GM12878 (cell line): ENCODE measurements at regions not wholly inside any gene's neighbourhood (a gene's known extent, or its start where the extent isn't known, plus 50 kb on each side); places are given as distances from the start of the nearest gene placed in this dataset.

Source experiments
- ATAC-seq: fragments of 200-7000 bp; cut with Tn5 transposase; 3 replicates; pipeline ENCODE4 v1.9.1; 2020; ENCODE audit warnings: mild to moderate bottlenecking, moderate library complexity
- BruUV-seq: library from RNA; stranded (reverse); fragments of 400-500 nt; replicated peaks from 2 replicates; lab custom pipeline; 2021; lab: Mats Ljungman, UMichigan
- CTCF ChIA-PET: fragments of 300-600 bp; sonication (Branson Sonifier 250); formaldehyde crosslinking; extraction: SDS; loops from one replicate; lab custom pipeline; 2021; ENCODE audit warnings: inconsistent platforms; lab: Yijun Ruan, JAX
- POLR2A ChIA-PET: fragments of 350-600 bp; formaldehyde crosslinking; extraction: SDS; loops from one replicate; lab custom pipeline; 2021; ENCODE audit warnings: inconsistent platforms; lab: Charles Lee
- RAD21 ChIA-PET: fragments of 300-600 bp; sonication (Branson Sonifier 250); formaldehyde crosslinking; loops from one replicate; lab custom pipeline; 2023; ENCODE audit warnings: antibody characterized with exemption; ENCODE audit not compliant: unreplicated experiment; lab: Charles Lee
- SMC1A ChIA-PET: fragments of 300-600 bp; sonication (Branson Sonifier 250); formaldehyde crosslinking; loops from one replicate; lab custom pipeline; 2023; ENCODE audit not compliant: unreplicated experiment, uncharacterized antibody; lab: Charles Lee
- DNase-seq: peaks from one replicate; pipeline ENCODE4 v3.0.0-alpha.2; 2011; ENCODE audit warnings: low read depth, low spot score
- FAIRE-seq: peaks from 3 replicates; lab custom pipeline; 2011; peaks lifted over from hg19 to GRCh38; lab: Jason Lieb, UNC
- H2AFZ ChIP-seq: 2 replicates; pipeline ENCODE4 v1.6.0; 2011; ENCODE audit warnings: low read depth, low read length, control low read depth; ENCODE audit not compliant: control insufficient read depth
- H3K27ac ChIP-seq: 2 replicates; pipeline ENCODE4 v1.5.1; 2011; ENCODE audit warnings: control low read depth; ENCODE audit not compliant: control insufficient read depth, insufficient read depth
- H3K27me3 ChIP-seq, 2 experiments: replicated peaks in 1 of 2; 2 replicates each; pipeline versions ENCODE4 v1.6.0 to v1.6.1; 2011; ENCODE audit warnings: low read length in 1 of 2; ENCODE audit not compliant: control insufficient read depth in 2 of 2, insufficient read depth in 2 of 2
- H3K36me3 ChIP-seq, 2 experiments: 2 replicates each; pipeline ENCODE4 v1.5.1; 2011; ENCODE audit warnings: low read length in 1 of 2; ENCODE audit not compliant: control insufficient read depth in 2 of 2, insufficient read depth in 2 of 2
- H3K4me1 ChIP-seq: 2 replicates; pipeline ENCODE4 v1.6.1; 2011; ENCODE audit warnings: mild to moderate bottlenecking, low read length, moderate library complexity, mixed read lengths; ENCODE audit not compliant: control insufficient read depth, insufficient read depth
- H3K4me2 ChIP-seq: 2 replicates; pipeline ENCODE4 v1.6.0; 2011; ENCODE audit warnings: control low read depth; ENCODE audit not compliant: control insufficient read depth, insufficient read depth
- H3K4me3 ChIP-seq: fragments of 200-600 bp; sonication (generic); 2 replicates; pipeline ENCODE4 v1.5.1; 2016
- H3K79me2 ChIP-seq: 2 replicates; pipeline ENCODE4 v1.6.0; 2011; ENCODE audit warnings: low read length; ENCODE audit not compliant: control insufficient read depth, insufficient read depth
- H3K9ac ChIP-seq: 2 replicates; pipeline ENCODE4 v1.8.0; 2011; ENCODE audit warnings: low read length, control low read depth, mixed read lengths; ENCODE audit not compliant: control insufficient read depth, insufficient read depth
- H3K9me3 ChIP-seq: replicated peaks from 3 replicates; pipeline ENCODE4 v1.5.1; 2011; ENCODE audit warnings: mild to moderate bottlenecking, low read length; ENCODE audit not compliant: control insufficient read depth, insufficient read depth
- H4K20me1 ChIP-seq: 2 replicates; pipeline ENCODE4 v1.6.0; 2011; ENCODE audit not compliant: control insufficient read depth, insufficient read depth
- CBX5 ChIP-seq: sonication (generic); IDR thresholded peaks from 2 replicates; pipeline ENCODE4 v1.6.1; 2016; ENCODE audit warnings: low read depth, moderate library complexity, mild to moderate bottlenecking, inconsistent platforms
- ETV6 ChIP-seq, 2 experiments: fragments of 450-650 bp in 1 of 2; IDR thresholded peaks in 1 of 2; conservative IDR thresholded peaks in 1 of 2; 2 replicates each; pipeline ENCODE4 v1.6.1; 2014; ENCODE audit warnings: antibody characterized with exemption in 1 of 2, borderline replicate concordance in 1 of 2, low read depth in 1 of 2, mild to moderate bottlenecking in 1 of 2, moderate library complexity in 1 of 2
- LARP7 ChIP-seq: fragments of 450-650 bp; IDR thresholded peaks from 2 replicates; pipeline ENCODE4 v1.6.1; 2017; ENCODE audit warnings: mild to moderate bottlenecking
- MYB ChIP-seq: fragments of 150-350 bp; IDR thresholded peaks from 2 replicates; pipeline ENCODE4 v1.6.1; 2014; ENCODE audit warnings: mild to moderate bottlenecking, low read depth, low read length, borderline replicate concordance
- RCOR1 ChIP-seq: conservative IDR thresholded peaks from 2 replicates; pipeline ENCODE4 v1.6.1; 2012; ENCODE audit warnings: low read depth, low read length, improper control_type of control experiment
- SMAD1 ChIP-seq: fragments of 450-650 bp; IDR thresholded peaks from 2 replicates; pipeline ENCODE4 v1.6.1; 2018; ENCODE audit warnings: mild to moderate bottlenecking, low read depth; ENCODE audit not compliant: partially characterized antibody
- SPI1 ChIP-seq: IDR thresholded peaks from 2 replicates; pipeline ENCODE4 v1.6.1; 2011; ENCODE audit warnings: low read depth, mild to moderate bottlenecking, low read length, moderate library complexity, borderline replicate concordance; ENCODE audit not compliant: insufficient read depth
- SRF ChIP-seq, 2 experiments: IDR thresholded peaks; 2 replicates each; pipeline ENCODE4 v1.6.1; 2011; ENCODE audit warnings: low read depth in 2 of 2, low read length in 2 of 2, mild to moderate bottlenecking in 1 of 2, moderate library complexity in 1 of 2
- WGBS: methylation state at CpG from one replicate; pipeline ENCODE4 v1.1.6; 2016; ENCODE audit warnings: low lambda C conversion rate; ENCODE audit not compliant: insufficient replicate concordance, insufficient coverage; ENCODE audit errors: missing lambda C conversion rate; 5-methylcytosine and 5-hydroxymethylcytosine counted together
- in situ Hi-C: fragments of 300-500 bp; cut with MboI; formaldehyde crosslinking; loops from 9 replicates; pipeline ENCODE4 v1.14.3; 2018; ENCODE audit warnings: mixed read lengths
- intact Hi-C: fragments of 100-400 bp; cut with micrococcal nuclease; formaldehyde crosslinking; loops from one replicate; pipeline ENCODE4 v1.14.2; 2022; ENCODE audit not compliant: unreplicated experiment
- TF ChIP-seq, protein P1 (sequence below): fragments of 450-650 bp; IDR thresholded peaks from 2 replicates; pipeline ENCODE4 v1.6.1; 2017; ENCODE audit warnings: low read depth, mild to moderate bottlenecking, moderate library complexity
- TF ChIP-seq, protein P2 (sequence below): fragments of 450-650 bp; IDR thresholded peaks from 2 replicates; pipeline ENCODE4 v1.6.1; 2016; ENCODE audit warnings: mild to moderate bottlenecking, moderate library complexity, borderline replicate concordance
- TF ChIP-seq, protein P3 (sequence below): fragments of 450-650 bp; IDR thresholded peaks from 2 replicates; pipeline ENCODE4 v1.6.1; 2016; ENCODE audit warnings: mild to moderate bottlenecking

DNA sequence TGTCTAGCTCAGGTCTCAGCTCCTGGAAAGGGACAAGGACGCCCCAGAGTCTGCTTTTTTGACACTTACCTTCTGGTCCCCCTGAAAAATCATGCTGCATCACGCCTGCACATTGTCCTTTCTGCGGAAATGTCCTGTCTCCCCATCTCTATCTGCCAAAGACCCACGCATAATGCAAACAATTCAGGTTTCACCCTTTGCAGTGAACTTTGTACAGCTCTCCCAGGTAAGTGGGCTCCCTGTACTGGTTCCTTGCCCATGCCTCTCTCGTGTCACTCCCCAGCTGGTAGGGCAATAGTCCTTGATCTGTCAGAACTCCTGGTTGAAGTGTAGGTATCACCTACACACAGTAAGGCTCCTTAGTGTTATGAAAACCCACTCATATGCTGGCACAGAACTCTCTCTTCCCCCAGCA, 102.9 kb upstream of the IRF2BP2 start:
- Histone ChIP-seq H3K4me1 (no peaks in the 10 kb centered on the region), H3K4me3 (no peak overlapping the region), H3K27ac (no peak overlapping the region), H3K36me3 (no peaks in the 10 kb centered on the region), H3K4me2 (no peak overlapping the region), H3K27me3 (no peaks in the 10 kb centered on the region), H2AFZ (no peak overlapping the region), H3K79me2 (no peaks in the 10 kb centered on the region), H3K9me3 (no peaks in the 10 kb centered on the region; the same call in 2 of the 3 replicates)
- no TSS peak for BruUV-seq
- 65% methylated on average over 5 of the region's 5 CpGs for WGBS
- DNase-seq (no peak), FAIRE-seq (no peak), ATAC-seq (no peak)
- intact Hi-C loops (no loop called here), in situ Hi-C loops (no loop called here)
- RAD21 ChIA-PET, result interaction anchor here (1.3 kb wide), 1 partner anchor 102 kb away, joined by 4 read pairs; no protein-coding TSS in a partner anchor
- TF ChIP-seq, protein P1, sequence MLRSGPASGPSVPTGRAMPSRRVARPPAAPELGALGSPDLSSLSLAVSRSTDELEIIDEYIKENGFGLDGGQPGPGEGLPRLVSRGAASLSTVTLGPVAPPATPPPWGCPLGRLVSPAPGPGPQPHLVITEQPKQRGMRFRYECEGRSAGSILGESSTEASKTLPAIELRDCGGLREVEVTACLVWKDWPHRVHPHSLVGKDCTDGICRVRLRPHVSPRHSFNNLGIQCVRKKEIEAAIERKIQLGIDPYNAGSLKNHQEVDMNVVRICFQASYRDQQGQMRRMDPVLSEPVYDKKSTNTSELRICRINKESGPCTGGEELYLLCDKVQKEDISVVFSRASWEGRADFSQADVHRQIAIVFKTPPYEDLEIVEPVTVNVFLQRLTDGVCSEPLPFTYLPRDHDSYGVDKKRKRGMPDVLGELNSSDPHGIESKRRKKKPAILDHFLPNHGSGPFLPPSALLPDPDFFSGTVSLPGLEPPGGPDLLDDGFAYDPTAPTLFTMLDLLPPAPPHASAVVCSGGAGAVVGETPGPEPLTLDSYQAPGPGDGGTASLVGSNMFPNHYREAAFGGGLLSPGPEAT, result no peak
- TF ChIP-seq SMAD1, result no peak
- TF ChIP-seq, protein P2, sequence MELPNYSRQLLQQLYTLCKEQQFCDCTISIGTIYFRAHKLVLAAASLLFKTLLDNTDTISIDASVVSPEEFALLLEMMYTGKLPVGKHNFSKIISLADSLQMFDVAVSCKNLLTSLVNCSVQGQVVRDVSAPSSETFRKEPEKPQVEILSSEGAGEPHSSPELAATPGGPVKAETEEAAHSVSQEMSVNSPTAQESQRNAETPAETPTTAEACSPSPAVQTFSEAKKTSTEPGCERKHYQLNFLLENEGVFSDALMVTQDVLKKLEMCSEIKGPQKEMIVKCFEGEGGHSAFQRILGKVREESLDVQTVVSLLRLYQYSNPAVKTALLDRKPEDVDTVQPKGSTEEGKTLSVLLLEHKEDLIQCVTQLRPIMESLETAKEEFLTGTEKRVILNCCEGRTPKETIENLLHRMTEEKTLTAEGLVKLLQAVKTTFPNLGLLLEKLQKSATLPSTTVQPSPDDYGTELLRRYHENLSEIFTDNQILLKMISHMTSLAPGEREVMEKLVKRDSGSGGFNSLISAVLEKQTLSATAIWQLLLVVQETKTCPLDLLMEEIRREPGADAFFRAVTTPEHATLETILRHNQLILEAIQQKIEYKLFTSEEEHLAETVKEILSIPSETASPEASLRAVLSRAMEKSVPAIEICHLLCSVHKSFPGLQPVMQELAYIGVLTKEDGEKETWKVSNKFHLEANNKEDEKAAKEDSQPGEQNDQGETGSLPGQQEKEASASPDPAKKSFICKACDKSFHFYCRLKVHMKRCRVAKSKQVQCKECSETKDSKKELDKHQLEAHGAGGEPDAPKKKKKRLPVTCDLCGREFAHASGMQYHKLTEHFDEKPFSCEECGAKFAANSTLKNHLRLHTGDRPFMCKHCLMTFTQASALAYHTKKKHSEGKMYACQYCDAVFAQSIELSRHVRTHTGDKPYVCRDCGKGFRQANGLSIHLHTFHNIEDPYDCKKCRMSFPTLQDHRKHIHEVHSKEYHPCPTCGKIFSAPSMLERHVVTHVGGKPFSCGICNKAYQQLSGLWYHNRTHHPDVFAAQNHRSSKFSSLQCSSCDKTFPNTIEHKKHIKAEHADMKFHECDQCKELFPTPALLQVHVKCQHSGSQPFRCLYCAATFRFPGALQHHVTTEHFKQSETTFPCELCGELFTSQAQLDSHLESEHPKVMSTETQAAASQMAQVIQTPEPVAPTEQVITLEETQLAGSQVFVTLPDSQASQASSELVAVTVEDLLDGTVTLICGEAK, result no peak
- no peak for TF ChIP-seq RCOR1
- TF ChIP-seq ETV6 (conservative IDR thresholded peaks at IDR 0.05 in 1 of 2, IDR thresholded peaks at IDR 0.05 in 1 of 2; ENCODE audit: borderline replicate concordance in 1 of 2, low read depth in 1 of 2), result no peak
- TF ChIP-seq LARP7, result no peak
- TF ChIP-seq SPI1, result no peak
- no peak for TF ChIP-seq CBX5
- no peak for TF ChIP-seq SRF (IDR thresholded peaks at IDR 0.05; ENCODE audit: low read depth in 2 of 2, low read length in 2 of 2)
- TF ChIP-seq, protein P3, sequence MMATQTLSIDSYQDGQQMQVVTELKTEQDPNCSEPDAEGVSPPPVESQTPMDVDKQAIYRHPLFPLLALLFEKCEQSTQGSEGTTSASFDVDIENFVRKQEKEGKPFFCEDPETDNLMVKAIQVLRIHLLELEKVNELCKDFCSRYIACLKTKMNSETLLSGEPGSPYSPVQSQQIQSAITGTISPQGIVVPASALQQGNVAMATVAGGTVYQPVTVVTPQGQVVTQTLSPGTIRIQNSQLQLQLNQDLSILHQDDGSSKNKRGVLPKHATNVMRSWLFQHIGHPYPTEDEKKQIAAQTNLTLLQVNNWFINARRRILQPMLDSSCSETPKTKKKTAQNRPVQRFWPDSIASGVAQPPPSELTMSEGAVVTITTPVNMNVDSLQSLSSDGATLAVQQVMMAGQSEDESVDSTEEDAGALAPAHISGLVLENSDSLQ, result no peak
- TF ChIP-seq MYB, result no peak
- TF ChIP-seq, all 136 proteins: peak for 0
- CTCF ChIA-PET, result interaction anchor here (4.0 kb wide), 1 partner anchor 12 kb away, joined by 15 read pairs; no protein-coding TSS in a partner anchor
- H4K20me1 ChIP-seq, result no peaks in the 10 kb centered on the region
- no peak overlapping the region for H3K9ac ChIP-seq
- SMC1A ChIA-PET, result interaction anchor here (0.7 to 15.6 kb wide), 4 partner anchors 11 to 84 kb away, joined by 3 to 255 read pairs (median 3); no protein-coding TSS in a partner anchor
- POLR2A ChIA-PET, result interaction anchor here (1.0 kb wide), 1 partner anchor 9 kb away, joined by 4 read pairs; no protein-coding TSS in a partner anchor
